SK-N-MC (cell line): ENCODE measurements at regions not wholly inside any gene's neighbourhood (a gene's known extent, or its start where the extent isn't known, plus 50 kb on each side); places are given as distances from the start of the nearest gene placed in this dataset.

Source experiments
- DNase-seq: peaks from one replicate; pipeline ENCODE4 v3.0.0-alpha.2; 2011; ENCODE audit warnings: low read depth, low spot score
- H3K27ac ChIP-seq: fragments of 200-600 bp; sonication (generic); 2 replicates; pipeline ENCODE4 v1.5.1; 2016; ENCODE audit warnings: mixed run types
- H3K36me3 ChIP-seq: fragments of 200-600 bp; sonication (generic); 2 replicates; pipeline ENCODE4 v1.6.1; 2017; ENCODE audit warnings: antibody characterized with exemption, low read length, mixed read lengths; ENCODE audit not compliant: insufficient read depth
- H3K4me3 ChIP-seq: fragments of 200-600 bp; sonication (generic); 2 replicates; pipeline ENCODE4 v1.5.1; 2016
- H3K9ac ChIP-seq: fragments of 200-600 bp; sonication (generic); 2 replicates; pipeline ENCODE4 v1.8.0; 2017; ENCODE audit warnings: mixed run types, mixed read lengths; ENCODE audit not compliant: insufficient read length
- H3K9me3 ChIP-seq: fragments of 200-600 bp; sonication (generic); 2 replicates; pipeline ENCODE4 v1.6.1; 2017; ENCODE audit warnings: low read depth, mild to moderate bottlenecking, antibody characterized with exemption, low read length, moderate library complexity, mixed read lengths
- EZH2 ChIP-seq: fragments of 200-600 bp; sonication (generic); IDR thresholded peaks from one replicate; pipeline ENCODE4 v1.6.1; 2017; ENCODE audit warnings: antibody characterized with exemption
- FOXP2 ChIP-seq: optimal IDR thresholded peaks from 2 replicates; pipeline ENCODE3; 2011; ENCODE audit warnings: mild to moderate bottlenecking, moderate library complexity; ENCODE audit not compliant: insufficient read depth; ENCODE audit errors: extremely low read length, control extremely low read depth
- POLR2AphosphoS5 ChIP-seq: IDR thresholded peaks from 2 replicates; pipeline ENCODE4 v1.6.1; 2012; ENCODE audit warnings: mild to moderate bottlenecking, low read depth, low read length, borderline replicate concordance

DNA sequence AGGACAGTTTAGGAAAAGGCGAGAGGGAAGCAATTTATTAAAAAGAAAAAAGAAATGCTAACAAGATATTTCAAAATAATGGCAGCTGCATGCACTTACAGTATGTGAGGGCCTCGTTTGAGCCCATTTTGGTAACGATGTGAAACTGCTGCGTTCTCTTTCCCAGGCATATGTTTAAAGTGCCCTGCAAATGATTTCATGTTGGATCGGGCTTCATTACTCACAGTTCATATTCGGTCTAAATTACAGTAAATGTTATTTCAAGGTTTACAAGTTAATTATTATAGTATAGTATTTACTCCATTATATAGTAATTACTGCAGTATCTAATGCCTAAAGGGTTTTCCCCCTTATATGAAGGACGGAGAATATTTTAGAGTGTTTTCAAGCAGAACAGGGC is 679.1 kb downstream of the BCL11A start:
- no peak overlapping the region for H3K4me3 ChIP-seq
- no peak overlapping the region for H3K27ac ChIP-seq
- no peaks in the 10 kb centered on the region for H3K9me3 ChIP-seq
- no peak overlapping the region for H3K9ac ChIP-seq
- H3K36me3 ChIP-seq: no peaks in the 10 kb centered on the region
- TF ChIP-seq EZH2: no peak
- TF ChIP-seq FOXP2: no peak
- TF ChIP-seq POLR2AphosphoS5: no peak
- DNase-seq: no peak

DNA sequence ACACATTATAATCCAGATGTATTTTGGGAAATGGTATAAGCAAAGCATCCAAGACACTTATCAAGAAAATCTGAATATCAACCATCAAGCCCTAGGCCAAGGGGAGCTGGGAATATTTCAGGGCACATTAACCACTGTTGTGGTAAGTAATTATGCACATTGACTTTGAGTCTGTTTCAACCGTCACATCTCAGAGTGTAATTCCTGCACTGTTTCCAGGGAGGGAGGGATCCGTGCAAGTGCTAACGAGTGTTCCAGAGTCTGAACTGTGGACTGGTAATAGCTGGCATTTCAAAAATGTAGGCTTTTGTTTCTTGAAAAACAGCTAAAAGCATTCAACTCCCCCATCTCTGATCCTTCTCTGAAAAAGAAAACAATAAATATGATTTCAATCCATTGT is 681.6 kb downstream of the BCL11A start:
- no peak for TF ChIP-seq POLR2AphosphoS5
- TF ChIP-seq EZH2: no peak
- no peak for TF ChIP-seq FOXP2
- no peak overlapping the region for H3K4me3 ChIP-seq

DNA sequence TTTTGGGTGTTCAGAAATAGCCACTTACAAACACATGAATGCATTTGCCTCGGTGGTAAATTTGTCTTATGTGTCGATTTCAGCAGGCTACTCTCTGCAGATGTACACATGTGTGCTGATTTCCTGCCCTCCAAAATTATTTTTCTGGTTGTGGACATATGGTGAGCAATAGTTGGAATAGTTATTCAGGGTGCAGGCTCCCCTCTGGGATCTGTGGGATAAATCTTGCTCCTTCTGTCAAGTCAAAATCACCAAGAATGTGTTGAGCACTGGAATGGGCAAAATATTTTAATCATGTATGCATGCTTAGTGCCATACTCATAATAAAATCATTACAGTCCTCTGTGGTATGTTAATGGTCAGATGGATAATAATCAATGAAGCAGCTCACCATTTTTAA is 684.5 kb downstream of the BCL11A start:
- Histone ChIP-seq H3K4me3 (no peak overlapping the region), H3K9me3 (no peaks in the 10 kb centered on the region), H3K9ac (no peak overlapping the region), H3K27ac (no peak overlapping the region), H3K36me3 (no peaks in the 10 kb centered on the region)
- TF ChIP-seq POLR2AphosphoS5 (no peak), EZH2 (no peak), FOXP2 (no peak)
- DNase-seq: no peak

More for the DNA sequence above, 681.6 kb downstream of the BCL11A start:
- no peak overlapping the region for H3K27ac ChIP-seq
- H3K36me3 ChIP-seq: no peaks in the 10 kb centered on the region
- H3K9me3 ChIP-seq: no peaks in the 10 kb centered on the region
- DNase-seq: no peak
- no peak overlapping the region for H3K9ac ChIP-seq

DNA sequence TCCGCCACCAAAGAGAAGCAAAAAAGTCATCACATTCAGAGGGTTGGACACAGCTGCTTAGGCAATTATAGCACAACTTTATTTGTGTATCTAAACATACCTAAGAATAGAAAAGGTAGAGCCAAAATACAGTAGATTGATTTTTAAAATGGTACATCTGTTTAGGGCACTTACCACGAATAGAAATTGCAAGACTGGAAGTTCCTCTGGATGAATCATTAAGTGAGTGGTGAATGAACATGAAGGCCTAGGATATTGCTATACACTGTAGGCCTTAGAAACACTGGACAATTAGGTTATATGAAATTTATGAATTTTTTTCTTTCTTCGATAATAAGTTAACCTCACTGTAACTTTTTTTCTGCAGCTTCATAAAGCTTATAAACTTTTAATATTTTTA is 687.0 kb downstream of the BCL11A start:
- Histone ChIP-seq H3K27ac (no peak overlapping the region), H3K9me3 (no peaks in the 10 kb centered on the region), H3K4me3 (no peak overlapping the region), H3K9ac (no peak overlapping the region), H3K36me3 (no peaks in the 10 kb centered on the region)
- TF ChIP-seq FOXP2 (no peak), POLR2AphosphoS5 (no peak), EZH2 (no peak)
- no peak for DNase-seq

DNA sequence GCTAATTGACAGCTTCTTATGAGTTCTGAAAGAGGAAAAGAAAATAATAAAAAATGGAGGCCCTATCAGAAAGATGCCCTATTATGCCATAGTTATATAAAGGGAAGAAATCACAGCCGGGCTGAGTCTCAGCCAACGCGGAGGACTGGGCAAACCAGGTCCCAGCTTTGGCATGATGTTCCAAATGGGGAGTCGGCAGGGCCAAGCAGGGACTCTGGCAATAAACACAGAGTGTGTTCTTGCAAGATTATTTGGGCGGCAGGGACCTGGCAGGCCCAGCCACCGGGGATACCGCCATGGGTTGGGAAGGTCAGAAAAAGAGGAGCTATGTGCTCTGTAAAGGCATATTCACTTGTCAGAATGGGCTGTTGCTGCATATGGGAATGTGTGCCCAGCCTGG is 694.9 kb downstream of the BCL11A start:
- TF ChIP-seq POLR2AphosphoS5 (no peak), EZH2 (no peak), FOXP2 (no peak)
- Histone ChIP-seq H3K9me3 (no peaks in the 10 kb centered on the region), H3K36me3 (no peaks in the 10 kb centered on the region), H3K4me3 (no peak overlapping the region), H3K9ac (no peak overlapping the region), H3K27ac (no peak overlapping the region)
- DNase-seq: no peak

DNA sequence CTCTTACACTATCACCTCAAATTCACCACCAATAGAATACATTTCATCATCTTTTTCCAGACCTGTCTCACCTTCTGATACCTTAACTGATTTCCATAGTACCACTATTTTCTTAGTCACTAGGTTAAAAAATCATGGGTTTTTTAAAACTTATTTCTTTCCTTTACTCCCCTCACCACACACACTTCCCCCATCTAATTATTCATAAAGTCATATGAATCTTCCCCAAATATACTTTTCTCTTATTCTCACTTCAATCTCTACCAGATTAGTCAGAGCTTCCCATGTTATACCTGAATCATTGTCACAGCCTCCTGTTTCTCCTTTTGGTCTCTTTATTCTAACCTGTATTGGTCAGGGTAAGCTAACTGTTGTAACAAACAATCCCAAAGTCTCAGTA is 696.3 kb downstream of the BCL11A start:
- DNase-seq: no peak
- TF ChIP-seq POLR2AphosphoS5 (no peak), FOXP2 (no peak), EZH2 (no peak)
- no peak overlapping the region for H3K9ac ChIP-seq
- H3K27ac ChIP-seq: no peak overlapping the region
- H3K4me3 ChIP-seq: no peak overlapping the region
- no peaks in the 10 kb centered on the region for H3K9me3 ChIP-seq
- H3K36me3 ChIP-seq: no peaks in the 10 kb centered on the region

DNA sequence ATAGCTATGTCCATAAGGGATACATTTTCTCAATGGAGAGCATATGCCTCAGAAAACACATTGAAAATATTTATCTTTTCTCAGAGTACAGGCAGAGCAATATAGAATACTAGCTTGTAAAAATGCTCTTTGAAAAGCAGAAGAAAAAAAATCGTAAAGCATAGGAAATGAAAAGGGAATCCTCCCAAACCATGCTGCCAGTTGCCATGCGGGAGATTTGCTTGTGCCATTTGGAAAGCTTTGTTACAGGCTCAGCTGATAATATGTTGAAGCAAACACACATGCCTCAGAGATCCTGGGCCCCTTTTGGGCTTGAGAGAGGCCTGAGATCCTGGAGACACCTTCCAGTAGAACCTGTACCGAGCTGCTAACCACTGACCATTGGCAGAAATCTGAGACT is 697.1 kb downstream of the BCL11A start:
- no peak for DNase-seq
- Histone ChIP-seq H3K9me3 (no peaks in the 10 kb centered on the region), H3K9ac (no peak overlapping the region), H3K36me3 (no peaks in the 10 kb centered on the region), H3K27ac (no peak overlapping the region), H3K4me3 (no peak overlapping the region)
- TF ChIP-seq POLR2AphosphoS5 (no peak), FOXP2 (no peak), EZH2 (no peak)

DNA sequence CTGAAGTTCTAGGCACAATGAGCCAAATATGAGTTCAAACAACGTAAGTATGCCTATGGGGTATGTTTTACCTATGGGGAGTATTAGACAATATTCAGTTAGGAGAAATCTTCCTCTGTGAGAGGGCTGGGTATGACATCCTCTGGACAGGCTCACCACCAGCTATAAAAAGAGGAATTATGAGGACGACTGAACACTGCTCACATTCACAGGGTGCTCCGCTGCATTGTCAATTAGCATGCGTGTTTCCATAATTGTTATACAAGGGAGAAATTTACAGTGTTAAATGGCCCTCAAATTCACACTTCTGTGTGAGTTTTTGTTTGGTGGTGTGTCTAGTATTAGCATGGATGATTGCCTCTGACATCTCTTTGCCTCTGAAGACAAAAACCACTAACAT is 700.4 kb downstream of the BCL11A start:
- Histone ChIP-seq H3K4me3 (no peak overlapping the region), H3K27ac (no peak overlapping the region), H3K9me3 (no peaks in the 10 kb centered on the region), H3K9ac (no peak overlapping the region), H3K36me3 (no peaks in the 10 kb centered on the region)
- no peak for DNase-seq
- TF ChIP-seq POLR2AphosphoS5 (no peak), FOXP2 (no peak), EZH2 (no peak)

DNA sequence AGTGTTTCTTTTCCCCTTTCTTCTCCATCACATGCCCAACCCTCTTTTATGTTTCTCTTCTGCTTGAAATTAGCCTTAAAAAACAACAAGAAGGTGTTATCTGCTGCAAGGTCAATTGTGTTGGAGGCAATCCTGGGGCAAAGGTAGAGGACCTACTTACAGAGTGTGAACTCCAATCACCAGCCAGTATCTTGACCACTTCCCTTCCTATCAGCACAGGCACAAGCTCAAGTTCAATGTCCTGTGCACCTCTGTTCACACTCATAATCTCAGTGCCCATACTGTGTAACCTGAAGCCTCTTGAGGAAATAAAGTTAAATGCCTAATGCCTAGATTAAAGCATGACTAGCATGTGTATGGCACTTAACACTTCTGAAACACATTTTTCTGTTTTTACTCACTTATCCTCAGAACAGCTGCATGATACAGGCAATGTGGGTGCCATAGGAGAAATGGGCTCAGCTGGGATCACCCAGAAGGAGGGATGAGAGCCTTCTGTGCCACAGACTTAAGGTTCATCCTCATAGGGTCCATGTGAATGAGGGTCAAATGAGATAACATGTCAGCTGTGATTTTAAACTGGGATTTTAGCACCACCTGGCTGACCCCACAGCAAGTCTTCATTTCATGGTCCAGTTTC is 701.5 kb downstream of the BCL11A start:
- DNase-seq: no peak
- TF ChIP-seq FOXP2 (no peak), EZH2 (no peak), POLR2AphosphoS5 (no peak)
- no peak overlapping the region for H3K27ac ChIP-seq
- no peak overlapping the region for H3K4me3 ChIP-seq
- no peaks in the 10 kb centered on the region for H3K36me3 ChIP-seq
- H3K9me3 ChIP-seq: no peaks in the 10 kb centered on the region
- H3K9ac ChIP-seq: no peak overlapping the region
